GM23338 (cell line): ENCODE measurements at regions not wholly inside any gene's neighbourhood (a gene's known extent, or its start where the extent isn't known, plus 50 kb on each side); places are given as distances from the start of the nearest gene placed in this dataset.

Experiments used
- ATAC-seq: fragments of 200-7000 bp; cut with Tn5 transposase; 3 replicates; pipeline ENCODE4 v1.9.1; 2020
- DNase-seq: peaks from one replicate; pipeline ENCODE4 v3.0.0-alpha.2; 2015; ENCODE audit warnings: low spot score
- H2AFZ ChIP-seq: fragments of 200-600 bp; sonication (generic); 2 replicates; pipeline ENCODE4 v1.8.0; 2016; ENCODE audit warnings: antibody characterized with exemption, mild to moderate bottlenecking, moderate library complexity
- H3F3A ChIP-seq: fragments of 200-600 bp; sonication (generic); replicated peaks from 2 replicates; pipeline ENCODE4 v1.8.0; 2017; ENCODE audit warnings: antibody characterized with exemption, mixed run types, low read depth
- H3K27ac ChIP-seq: fragments of 200-600 bp; sonication (generic); 2 replicates; pipeline ENCODE4 v1.6.1; 2016; ENCODE audit warnings: low read depth
- H3K27me3 ChIP-seq: fragments of 200-600 bp; sonication (generic); 2 replicates; pipeline ENCODE4 v1.8.0; 2016; ENCODE audit warnings: mild to moderate bottlenecking, mixed run types, moderate library complexity; ENCODE audit not compliant: insufficient read depth
- H3K36me3 ChIP-seq: fragments of 200-600 bp; sonication (generic); 2 replicates; pipeline ENCODE4 v1.8.0; 2016; ENCODE audit warnings: mild to moderate bottlenecking; ENCODE audit not compliant: insufficient read depth
- H3K4me1 ChIP-seq: fragments of 200-600 bp; sonication (generic); 2 replicates; pipeline ENCODE4 v1.8.0; 2016; ENCODE audit warnings: mild to moderate bottlenecking, moderate library complexity; ENCODE audit not compliant: insufficient read depth
- H3K4me2 ChIP-seq: fragments of 200-600 bp; sonication (generic); 2 replicates; pipeline ENCODE4 v1.7.1; 2017; ENCODE audit warnings: mixed run types
- H3K4me3 ChIP-seq: fragments of 200-600 bp; sonication (generic); 2 replicates; pipeline ENCODE4 v1.6.1; 2016; ENCODE audit warnings: mixed run types
- H3K79me2 ChIP-seq: fragments of 200-600 bp; sonication (generic); replicated peaks from 2 replicates; pipeline ENCODE4 v1.8.0; 2017; ENCODE audit warnings: mild to moderate bottlenecking; ENCODE audit not compliant: insufficient read depth
- H3K9me2 ChIP-seq: fragments of 200-600 bp; sonication (generic); 2 replicates; pipeline ENCODE4 v1.8.0; 2017; ENCODE audit not compliant: insufficient read depth
- H4K20me1 ChIP-seq: fragments of 200-600 bp; sonication (generic); replicated peaks from 2 replicates; pipeline ENCODE4 v1.8.0; 2017; ENCODE audit warnings: mild to moderate bottlenecking; ENCODE audit not compliant: insufficient read depth
- H3K27ac Mint-ChIP-seq: 2 replicates; pipeline ENCODE4 v1.8.0; 2020; ENCODE audit warnings: inconsistent platforms, mild to moderate bottlenecking, moderate library complexity, mixed read lengths
- H3K27me3 Mint-ChIP-seq: 3 replicates; pipeline ENCODE4 v1.8.0; 2022; ENCODE audit warnings: low read depth, mild to moderate bottlenecking, moderate library complexity, mixed read lengths, inconsistent platforms; ENCODE audit not compliant: insufficient read depth, poor library complexity
- H3K36me3 Mint-ChIP-seq: 3 replicates; pipeline ENCODE4 v1.8.0; 2021; ENCODE audit warnings: low read depth, mild to moderate bottlenecking, inconsistent platforms, moderate library complexity, mixed read lengths
- H3K4me1 Mint-ChIP-seq: 3 replicates; pipeline ENCODE4 v1.8.0; 2020; ENCODE audit warnings: mild to moderate bottlenecking, inconsistent platforms, mixed read lengths
- H3K4me3 Mint-ChIP-seq: 3 replicates; pipeline ENCODE4 v1.8.0; 2021; ENCODE audit warnings: moderate library complexity, mild to moderate bottlenecking, inconsistent platforms, mixed read lengths
- H3K9me3 Mint-ChIP-seq: 3 replicates; pipeline ENCODE4 v1.8.0; 2020; ENCODE audit warnings: moderate library complexity, mild to moderate bottlenecking, inconsistent platforms, mixed read lengths
- CREB1 ChIP-seq: fragments of 250-450 bp; sonication (Bioruptor Pico); IDR thresholded peaks from 2 replicates; pipeline ENCODE4 v1.5.0; 2020; ENCODE audit warnings: low read depth, mild to moderate bottlenecking, moderate library complexity
- EZH2 ChIP-seq: fragments of 200-600 bp; sonication (generic); IDR thresholded peaks from one replicate; pipeline ENCODE4 v1.8.0; 2017; ENCODE audit warnings: antibody characterized with exemption, mild to moderate bottlenecking, low read depth; ENCODE audit not compliant: unreplicated experiment
- EZH2phosphoT487 ChIP-seq: fragments of 200-600 bp; sonication (generic); IDR thresholded peaks from one replicate; pipeline ENCODE4 v1.8.1; 2018; ENCODE audit warnings: antibody characterized with exemption; ENCODE audit not compliant: unreplicated experiment
- JUNB ChIP-seq: IDR thresholded peaks from one replicate; pipeline ENCODE4 v1.6.1; 2016; ENCODE audit warnings: antibody characterized with exemption; ENCODE audit not compliant: unreplicated experiment
- NANOG ChIP-seq: IDR thresholded peaks from 2 replicates; pipeline ENCODE4 v1.6.1; 2016; ENCODE audit warnings: antibody characterized with exemption, borderline replicate concordance
- POLR2AphosphoS5 ChIP-seq: IDR thresholded peaks from 2 replicates; pipeline ENCODE4 v1.6.1; 2016; ENCODE audit warnings: antibody characterized with exemption, low read depth
- STAT1 ChIP-seq: IDR thresholded peaks from one replicate; pipeline ENCODE4 v1.6.1; 2016; ENCODE audit warnings: antibody characterized with exemption; ENCODE audit not compliant: unreplicated experiment
- ZNF114 ChIP-seq: fragments of 250-450 bp; sonication (Bioruptor Pico); IDR thresholded peaks from 2 replicates; pipeline ENCODE4 v1.5.0; 2020; ENCODE audit warnings: mild to moderate bottlenecking, moderate library complexity
- TF ChIP-seq, protein P1 (sequence below): IDR thresholded peaks from one replicate; pipeline ENCODE4 v1.6.1; 2018; ENCODE audit warnings: antibody characterized with exemption; ENCODE audit not compliant: unreplicated experiment
- TF ChIP-seq, protein P2 (sequence below): IDR thresholded peaks from 2 replicates; pipeline ENCODE4 v1.6.1; 2016; ENCODE audit warnings: antibody characterized with exemption
- TF ChIP-seq, protein P3 (sequence below), 2 experiments: fragments of 200-600 bp in 1 of 2; sonication (generic) in 1 of 2; conservative IDR thresholded peaks; 2 replicates each; pipeline versions ENCODE4 v1.5.1 to v1.6.1; 2016 to 2017; ENCODE audit warnings: antibody characterized with exemption in 2 of 2, low read depth in 2 of 2, mild to moderate bottlenecking in 2 of 2, moderate library complexity in 1 of 2

DNA sequence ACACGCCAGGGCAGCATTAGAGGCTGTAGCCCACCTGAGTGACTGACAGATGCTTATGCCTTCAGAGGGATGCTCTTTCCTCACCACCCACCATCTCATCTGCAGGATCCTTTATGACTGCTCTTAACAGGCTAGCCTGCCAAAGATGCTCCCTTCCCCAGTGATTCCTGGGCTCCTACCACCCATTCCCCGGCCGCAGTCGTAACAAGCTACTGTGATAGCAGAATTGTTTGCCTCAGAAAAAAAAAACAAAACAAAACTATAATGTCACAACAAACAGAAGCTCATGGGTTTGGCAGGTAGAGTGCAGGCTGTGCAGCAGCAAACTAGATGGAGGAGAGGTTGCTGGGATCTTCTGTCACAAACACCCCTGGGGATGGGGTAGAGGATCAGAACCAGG, 343.9 kb upstream of the ZMIZ1 start (continued):
- TF ChIP-seq, protein P1, sequence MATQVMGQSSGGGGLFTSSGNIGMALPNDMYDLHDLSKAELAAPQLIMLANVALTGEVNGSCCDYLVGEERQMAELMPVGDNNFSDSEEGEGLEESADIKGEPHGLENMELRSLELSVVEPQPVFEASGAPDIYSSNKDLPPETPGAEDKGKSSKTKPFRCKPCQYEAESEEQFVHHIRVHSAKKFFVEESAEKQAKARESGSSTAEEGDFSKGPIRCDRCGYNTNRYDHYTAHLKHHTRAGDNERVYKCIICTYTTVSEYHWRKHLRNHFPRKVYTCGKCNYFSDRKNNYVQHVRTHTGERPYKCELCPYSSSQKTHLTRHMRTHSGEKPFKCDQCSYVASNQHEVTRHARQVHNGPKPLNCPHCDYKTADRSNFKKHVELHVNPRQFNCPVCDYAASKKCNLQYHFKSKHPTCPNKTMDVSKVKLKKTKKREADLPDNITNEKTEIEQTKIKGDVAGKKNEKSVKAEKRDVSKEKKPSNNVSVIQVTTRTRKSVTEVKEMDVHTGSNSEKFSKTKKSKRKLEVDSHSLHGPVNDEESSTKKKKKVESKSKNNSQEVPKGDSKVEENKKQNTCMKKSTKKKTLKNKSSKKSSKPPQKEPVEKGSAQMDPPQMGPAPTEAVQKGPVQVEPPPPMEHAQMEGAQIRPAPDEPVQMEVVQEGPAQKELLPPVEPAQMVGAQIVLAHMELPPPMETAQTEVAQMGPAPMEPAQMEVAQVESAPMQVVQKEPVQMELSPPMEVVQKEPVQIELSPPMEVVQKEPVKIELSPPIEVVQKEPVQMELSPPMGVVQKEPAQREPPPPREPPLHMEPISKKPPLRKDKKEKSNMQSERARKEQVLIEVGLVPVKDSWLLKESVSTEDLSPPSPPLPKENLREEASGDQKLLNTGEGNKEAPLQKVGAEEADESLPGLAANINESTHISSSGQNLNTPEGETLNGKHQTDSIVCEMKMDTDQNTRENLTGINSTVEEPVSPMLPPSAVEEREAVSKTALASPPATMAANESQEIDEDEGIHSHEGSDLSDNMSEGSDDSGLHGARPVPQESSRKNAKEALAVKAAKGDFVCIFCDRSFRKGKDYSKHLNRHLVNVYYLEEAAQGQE: no peak
- TF ChIP-seq EZH2phosphoT487: no peak
- TF ChIP-seq NANOG: no peak
- TF ChIP-seq, protein P2, sequence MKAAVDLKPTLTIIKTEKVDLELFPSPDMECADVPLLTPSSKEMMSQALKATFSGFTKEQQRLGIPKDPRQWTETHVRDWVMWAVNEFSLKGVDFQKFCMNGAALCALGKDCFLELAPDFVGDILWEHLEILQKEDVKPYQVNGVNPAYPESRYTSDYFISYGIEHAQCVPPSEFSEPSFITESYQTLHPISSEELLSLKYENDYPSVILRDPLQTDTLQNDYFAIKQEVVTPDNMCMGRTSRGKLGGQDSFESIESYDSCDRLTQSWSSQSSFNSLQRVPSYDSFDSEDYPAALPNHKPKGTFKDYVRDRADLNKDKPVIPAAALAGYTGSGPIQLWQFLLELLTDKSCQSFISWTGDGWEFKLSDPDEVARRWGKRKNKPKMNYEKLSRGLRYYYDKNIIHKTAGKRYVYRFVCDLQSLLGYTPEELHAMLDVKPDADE: no peak
- TF ChIP-seq STAT1: no peak
- TF ChIP-seq CREB1 (CRISPR knock-in tag): no peak
- TF ChIP-seq EZH2: no peak
- no peak for TF ChIP-seq ZNF114 (CRISPR knock-in tag)
- no peak for TF ChIP-seq JUNB
- TF ChIP-seq, protein P3, sequence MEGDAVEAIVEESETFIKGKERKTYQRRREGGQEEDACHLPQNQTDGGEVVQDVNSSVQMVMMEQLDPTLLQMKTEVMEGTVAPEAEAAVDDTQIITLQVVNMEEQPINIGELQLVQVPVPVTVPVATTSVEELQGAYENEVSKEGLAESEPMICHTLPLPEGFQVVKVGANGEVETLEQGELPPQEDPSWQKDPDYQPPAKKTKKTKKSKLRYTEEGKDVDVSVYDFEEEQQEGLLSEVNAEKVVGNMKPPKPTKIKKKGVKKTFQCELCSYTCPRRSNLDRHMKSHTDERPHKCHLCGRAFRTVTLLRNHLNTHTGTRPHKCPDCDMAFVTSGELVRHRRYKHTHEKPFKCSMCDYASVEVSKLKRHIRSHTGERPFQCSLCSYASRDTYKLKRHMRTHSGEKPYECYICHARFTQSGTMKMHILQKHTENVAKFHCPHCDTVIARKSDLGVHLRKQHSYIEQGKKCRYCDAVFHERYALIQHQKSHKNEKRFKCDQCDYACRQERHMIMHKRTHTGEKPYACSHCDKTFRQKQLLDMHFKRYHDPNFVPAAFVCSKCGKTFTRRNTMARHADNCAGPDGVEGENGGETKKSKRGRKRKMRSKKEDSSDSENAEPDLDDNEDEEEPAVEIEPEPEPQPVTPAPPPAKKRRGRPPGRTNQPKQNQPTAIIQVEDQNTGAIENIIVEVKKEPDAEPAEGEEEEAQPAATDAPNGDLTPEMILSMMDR (conservative IDR thresholded peaks at IDR 0.05; ENCODE audit: low read depth in 2 of 2): no peak

DNA sequence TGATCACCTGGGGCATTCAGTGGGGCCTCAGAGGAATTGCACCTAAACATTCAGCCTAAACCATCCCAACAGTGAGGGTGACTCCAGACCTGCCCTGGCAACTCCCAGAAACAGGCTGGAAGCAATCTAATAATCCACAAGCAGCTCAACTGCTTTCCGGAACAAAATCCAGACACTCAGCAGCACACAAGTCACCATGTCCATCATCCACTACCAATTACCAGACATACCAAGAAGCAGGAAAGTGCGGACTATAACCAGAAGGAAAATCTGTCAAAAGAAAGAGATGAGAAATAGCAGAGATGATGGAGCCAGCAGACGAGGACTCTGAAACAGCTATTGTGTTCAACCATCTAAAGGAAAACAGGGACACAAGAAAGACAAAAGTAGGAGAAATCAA, 342.6 kb upstream of the ZMIZ1 start:
- no peak overlapping the region for H3K27ac ChIP-seq
- H3K36me3 ChIP-seq: no peaks in the 10 kb centered on the region
- Mint-ChIP-seq H3K27ac (no peak overlapping the region), H3K4me3 (no peak overlapping the region), H3K36me3 (no peaks in the 10 kb centered on the region), H3K9me3 (no peaks in the 10 kb centered on the region), H3K27me3 (peaks cover 2% of the 10 kb centered on the region), H3K4me1 (no peaks in the 10 kb centered on the region)
- no peaks in the 10 kb centered on the region for H4K20me1 ChIP-seq
- no peak overlapping the region for H2AFZ ChIP-seq
- 0 out of 2 replicates have a peak, but pooled peaks cover 4% of the 10 kb centered on the region for H3K9me2 ChIP-seq
- no peaks in the 10 kb centered on the region for H3K4me1 ChIP-seq
- H3K4me2 ChIP-seq: no peak overlapping the region
- ATAC-seq (no peak), DNase-seq (no peak)
- H3F3A ChIP-seq: no peaks in the 10 kb centered on the region
- H3K27me3 ChIP-seq: no peaks in the 10 kb centered on the region
- H3K4me3 ChIP-seq: no peak overlapping the region
- H3K79me2 ChIP-seq: no peaks in the 10 kb centered on the region
- no peak for TF ChIP-seq POLR2AphosphoS5
- no peak for TF ChIP-seq NANOG
- TF ChIP-seq EZH2phosphoT487: no peak
- no peak for TF ChIP-seq EZH2
- TF ChIP-seq, protein P3 (conservative IDR thresholded peaks at IDR 0.05; ENCODE audit: low read depth in 2 of 2): no peak
